ENCODE measurements at regions not wholly inside any gene's neighbourhood (a gene's known extent, or its start where the extent isn't known, plus 50 kb on each side); places are given as distances from the start of the nearest gene placed in this dataset.

GRCh38 chr2:16304876-16305590 is 360.6 kb downstream of the CYRIA start:
- TF ChIP-seq, protein P1, sequence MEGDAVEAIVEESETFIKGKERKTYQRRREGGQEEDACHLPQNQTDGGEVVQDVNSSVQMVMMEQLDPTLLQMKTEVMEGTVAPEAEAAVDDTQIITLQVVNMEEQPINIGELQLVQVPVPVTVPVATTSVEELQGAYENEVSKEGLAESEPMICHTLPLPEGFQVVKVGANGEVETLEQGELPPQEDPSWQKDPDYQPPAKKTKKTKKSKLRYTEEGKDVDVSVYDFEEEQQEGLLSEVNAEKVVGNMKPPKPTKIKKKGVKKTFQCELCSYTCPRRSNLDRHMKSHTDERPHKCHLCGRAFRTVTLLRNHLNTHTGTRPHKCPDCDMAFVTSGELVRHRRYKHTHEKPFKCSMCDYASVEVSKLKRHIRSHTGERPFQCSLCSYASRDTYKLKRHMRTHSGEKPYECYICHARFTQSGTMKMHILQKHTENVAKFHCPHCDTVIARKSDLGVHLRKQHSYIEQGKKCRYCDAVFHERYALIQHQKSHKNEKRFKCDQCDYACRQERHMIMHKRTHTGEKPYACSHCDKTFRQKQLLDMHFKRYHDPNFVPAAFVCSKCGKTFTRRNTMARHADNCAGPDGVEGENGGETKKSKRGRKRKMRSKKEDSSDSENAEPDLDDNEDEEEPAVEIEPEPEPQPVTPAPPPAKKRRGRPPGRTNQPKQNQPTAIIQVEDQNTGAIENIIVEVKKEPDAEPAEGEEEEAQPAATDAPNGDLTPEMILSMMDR (conservative IDR thresholded peaks at IDR 0.05; ENCODE audit: low read length), result no peak
- no peak for TF ChIP-seq EZH2phosphoT487 (IDR thresholded peaks at IDR 0.05; ENCODE audit: borderline replicate concordance)
- Histone ChIP-seq H3K9me2 (replicated peaks; ENCODE audit: low read depth, low read length) (no peaks in the 10 kb centered on the region), H3K79me2 (ENCODE audit: insufficient read depth, low read length) (no peaks in the 10 kb centered on the region), H2AFZ (ENCODE audit: low read length) (no peak overlapping the region), H3K9ac (ENCODE audit: low read depth, low read length, poor library complexity, severe bottlenecking) (no peak overlapping the region), H3K27me3 (ENCODE audit: insufficient read depth, low read length, poor library complexity, severe bottlenecking) (no peaks in the 10 kb centered on the region), H3K9me3 (ENCODE audit: insufficient read depth, low read depth, low read length) (no peaks in the 10 kb centered on the region), H3K36me3 (ENCODE audit: insufficient read depth, low read length) (no peaks in the 10 kb centered on the region), H3K4me3 (ENCODE audit: low read length, poor library complexity, severe bottlenecking) (no peak overlapping the region), H3K4me1 (ENCODE audit: insufficient read depth, low read length, poor library complexity, severe bottlenecking) (peaks cover 9% of the 10 kb centered on the region), H4K20me1 (ENCODE audit: insufficient read depth, low read length, poor library complexity, severe bottlenecking) (no peaks in the 10 kb centered on the region), H3F3A (ENCODE audit: low read depth) (no peaks in the 10 kb centered on the region), H3K4me2 (ENCODE audit: low read depth, low read length, poor library complexity, severe bottlenecking) (no peak overlapping the region)

DNA sequence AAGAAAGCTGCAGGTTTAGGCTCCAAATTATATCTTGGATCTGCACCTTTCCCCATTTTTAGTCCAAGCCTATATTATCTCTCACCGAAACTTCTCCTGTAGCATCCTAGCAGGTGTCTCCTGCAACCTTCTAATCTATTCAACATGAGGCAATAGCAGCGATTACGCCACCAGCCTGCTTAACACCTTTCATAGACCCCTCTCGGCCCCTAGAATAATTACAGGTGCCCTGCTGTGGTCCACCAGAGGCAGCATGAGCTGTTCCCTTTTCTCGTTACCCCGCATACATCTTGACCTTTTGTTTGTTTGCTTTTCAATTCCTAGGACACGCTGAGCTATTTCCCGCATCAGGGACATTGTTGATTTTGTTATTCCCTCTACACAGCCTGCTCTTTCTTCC is 361.9 kb downstream of the CYRIA start:
- TF ChIP-seq, protein P1 (conservative IDR thresholded peaks at IDR 0.05; ENCODE audit: low read length), result no peak
- TF ChIP-seq EZH2phosphoT487 (IDR thresholded peaks at IDR 0.05; ENCODE audit: borderline replicate concordance), result no peak
- Histone ChIP-seq H2AFZ (ENCODE audit: low read length) (no peak overlapping the region), H3K4me1 (ENCODE audit: insufficient read depth, low read length, poor library complexity, severe bottlenecking) (peaks cover 9% of the 10 kb centered on the region), H3K9me2 (replicated peaks; ENCODE audit: low read depth, low read length) (no peaks in the 10 kb centered on the region), H3K27me3 (ENCODE audit: insufficient read depth, low read length, poor library complexity, severe bottlenecking) (no peaks in the 10 kb centered on the region), H3F3A (ENCODE audit: low read depth) (no peaks in the 10 kb centered on the region), H3K9me3 (ENCODE audit: insufficient read depth, low read depth, low read length) (no peaks in the 10 kb centered on the region), H3K36me3 (ENCODE audit: insufficient read depth, low read length) (no peaks in the 10 kb centered on the region), H3K4me3 (ENCODE audit: low read length, poor library complexity, severe bottlenecking) (no peak overlapping the region), H3K79me2 (ENCODE audit: insufficient read depth, low read length) (no peaks in the 10 kb centered on the region), H4K20me1 (ENCODE audit: insufficient read depth, low read length, poor library complexity, severe bottlenecking) (no peaks in the 10 kb centered on the region), H3K4me2 (ENCODE audit: low read depth, low read length, poor library complexity, severe bottlenecking) (no peak overlapping the region), H3K9ac (ENCODE audit: low read depth, low read length, poor library complexity, severe bottlenecking) (no peak overlapping the region)

DNA sequence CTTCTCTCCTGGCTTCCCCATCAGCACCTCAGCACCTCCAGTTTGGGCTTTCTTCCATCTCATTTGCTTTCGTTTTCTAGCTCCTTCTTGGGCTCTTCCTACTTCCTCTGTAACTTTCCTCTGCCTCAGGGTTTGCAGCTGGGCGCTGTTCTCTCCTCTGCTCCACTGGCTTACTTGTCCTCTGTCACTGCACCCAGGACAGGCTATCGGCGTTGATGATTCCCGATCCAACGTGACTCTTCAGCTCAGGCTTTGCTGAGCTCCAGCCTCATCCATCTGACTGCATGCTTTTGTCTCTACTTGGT is 362.4 kb downstream of the CYRIA start:
- Histone ChIP-seq H3K9ac (ENCODE audit: low read depth, low read length, poor library complexity, severe bottlenecking) (peak overlapping the region; percentile 20), H3K79me2 (ENCODE audit: insufficient read depth, low read length) (no peaks in the 10 kb centered on the region), H3K27me3 (ENCODE audit: insufficient read depth, low read length, poor library complexity, severe bottlenecking) (no peaks in the 10 kb centered on the region), H3K4me3 (ENCODE audit: low read length, poor library complexity, severe bottlenecking) (peak overlapping the region; percentile 14), H3F3A (ENCODE audit: low read depth) (no peaks in the 10 kb centered on the region), H3K36me3 (ENCODE audit: insufficient read depth, low read length) (no peaks in the 10 kb centered on the region), H3K9me3 (ENCODE audit: insufficient read depth, low read depth, low read length) (no peaks in the 10 kb centered on the region), H3K4me2 (ENCODE audit: low read depth, low read length, poor library complexity, severe bottlenecking) (peak overlapping the region; percentile 47), H2AFZ (ENCODE audit: low read length) (peak overlapping the region; percentile 78), H3K9me2 (replicated peaks; ENCODE audit: low read depth, low read length) (no peaks in the 10 kb centered on the region), H3K4me1 (ENCODE audit: insufficient read depth, low read length, poor library complexity, severe bottlenecking) (peaks cover 9% of the 10 kb centered on the region), H4K20me1 (ENCODE audit: insufficient read depth, low read length, poor library complexity, severe bottlenecking) (no peaks in the 10 kb centered on the region)
- TF ChIP-seq, protein P1 (conservative IDR thresholded peaks at IDR 0.05; ENCODE audit: low read length), result no peak
- TF ChIP-seq EZH2phosphoT487 (IDR thresholded peaks at IDR 0.05; ENCODE audit: borderline replicate concordance), result no peak
